HG02981 (cell line): ENCODE measurements at regions not wholly inside any gene's neighbourhood (a gene's known extent, or its start where the extent isn't known, plus 50 kb on each side); places are given as distances from the start of the nearest gene placed in this dataset.

Source experiments
- ATAC-seq: cut with Tn5 transposase; IDR thresholded peaks from one replicate; pipeline ENCODE4 v1.9.1; 2021; ENCODE audit warnings: mild to moderate bottlenecking, moderate library complexity; ENCODE audit not compliant: unreplicated experiment

DNA sequence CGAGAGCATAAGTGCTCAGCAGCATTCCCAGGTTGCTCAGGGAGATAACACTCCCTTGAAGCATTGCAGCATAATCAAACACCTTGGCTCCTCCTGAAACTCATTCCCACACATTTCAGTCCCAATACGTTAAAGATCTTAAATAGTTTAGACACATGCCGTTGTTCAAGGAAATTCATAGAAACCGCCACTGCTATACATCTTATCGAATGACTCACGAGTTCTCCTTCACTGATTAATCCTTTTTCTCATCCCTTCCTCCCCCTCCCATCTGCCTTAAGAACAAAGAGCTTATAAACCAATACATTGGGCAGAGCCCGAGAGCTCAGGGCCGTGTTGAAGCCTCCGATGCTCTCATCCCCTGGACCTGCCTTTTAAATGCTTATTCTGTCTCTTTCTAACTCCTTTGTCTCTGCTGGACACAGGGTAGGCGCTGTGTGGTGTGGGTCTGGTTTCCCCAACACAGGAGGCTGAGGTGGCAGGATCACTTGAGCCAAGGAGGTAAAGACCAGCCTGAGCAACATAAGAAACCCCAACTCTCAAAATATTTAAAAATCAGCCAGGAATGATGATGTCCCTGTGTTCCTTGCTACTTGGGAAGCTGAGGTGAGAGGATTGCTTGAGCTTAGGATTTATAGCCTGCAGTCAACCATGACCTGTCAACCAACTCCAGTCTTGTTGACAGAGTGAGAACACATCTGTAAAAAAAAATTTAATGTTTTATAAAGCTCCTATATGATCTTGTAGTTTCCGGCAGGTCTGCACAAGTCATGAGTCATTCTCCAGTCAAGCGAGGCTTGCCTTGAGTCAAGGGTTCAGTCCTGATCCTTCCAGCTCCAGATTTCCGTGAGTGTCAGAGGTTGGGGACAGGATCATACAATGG, 394.0 kb upstream of the HSFY2 start:
- ATAC-seq: no peak

DNA sequence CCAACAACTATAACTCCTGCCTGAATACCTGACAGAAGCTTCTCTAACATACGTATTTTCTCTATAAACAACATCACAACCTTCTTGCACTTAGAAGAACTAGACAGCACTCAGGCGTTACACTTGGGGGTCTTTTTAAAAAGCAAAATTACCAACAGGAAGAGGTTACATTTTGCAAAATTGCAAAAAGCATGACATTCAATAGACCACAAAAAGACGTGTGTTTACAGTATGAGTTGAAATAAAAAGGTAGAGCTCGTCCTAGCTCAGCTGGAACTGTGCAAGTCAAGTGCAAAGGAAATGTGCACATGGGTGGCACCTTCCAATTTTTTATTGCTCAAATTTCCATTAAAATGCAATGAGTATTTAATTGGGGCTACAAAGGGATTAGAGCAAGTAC, 375.2 kb upstream of the HSFY2 start:
- ATAC-seq: no peak

DNA sequence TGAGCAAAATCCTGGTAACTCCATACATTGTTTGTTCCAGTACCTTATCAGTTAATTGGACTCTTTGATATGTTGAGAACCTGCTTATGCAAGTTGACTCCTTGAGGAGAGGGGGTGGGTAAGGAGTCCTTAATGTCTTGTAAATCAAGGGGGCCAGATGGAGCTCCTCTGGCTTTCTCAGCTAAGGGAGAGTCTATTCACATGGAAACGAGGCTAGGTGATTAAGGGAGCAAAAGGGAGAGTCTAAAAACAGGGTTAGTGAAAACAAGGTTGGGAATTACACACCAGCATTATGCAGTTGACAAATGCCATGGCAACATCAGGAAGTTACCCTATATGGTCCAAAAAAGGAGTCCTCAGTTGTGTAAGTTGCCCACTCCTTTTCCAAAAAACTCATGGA, 372.8 kb upstream of the HSFY2 start:
- ATAC-seq: no peak

DNA sequence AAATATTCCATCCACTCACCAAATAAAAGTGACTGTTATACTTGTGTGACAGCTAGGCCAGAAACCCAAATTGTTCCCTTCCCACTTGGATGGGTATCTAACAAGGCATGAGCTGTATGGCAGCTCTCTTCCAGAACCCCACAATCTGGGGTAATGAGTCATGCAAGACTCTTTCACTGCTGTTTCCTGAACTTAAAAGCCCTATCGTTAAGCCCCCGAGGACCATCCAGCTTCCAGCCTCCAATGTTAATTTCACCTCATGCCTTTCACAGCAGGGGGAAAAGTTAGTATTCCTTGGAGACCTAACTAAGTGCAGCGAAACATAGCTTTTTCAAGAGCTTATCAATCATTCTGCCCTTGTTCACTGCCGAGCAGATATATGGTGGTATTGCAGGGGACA, 368.6 kb upstream of the HSFY2 start:
- ATAC-seq: no peak

DNA sequence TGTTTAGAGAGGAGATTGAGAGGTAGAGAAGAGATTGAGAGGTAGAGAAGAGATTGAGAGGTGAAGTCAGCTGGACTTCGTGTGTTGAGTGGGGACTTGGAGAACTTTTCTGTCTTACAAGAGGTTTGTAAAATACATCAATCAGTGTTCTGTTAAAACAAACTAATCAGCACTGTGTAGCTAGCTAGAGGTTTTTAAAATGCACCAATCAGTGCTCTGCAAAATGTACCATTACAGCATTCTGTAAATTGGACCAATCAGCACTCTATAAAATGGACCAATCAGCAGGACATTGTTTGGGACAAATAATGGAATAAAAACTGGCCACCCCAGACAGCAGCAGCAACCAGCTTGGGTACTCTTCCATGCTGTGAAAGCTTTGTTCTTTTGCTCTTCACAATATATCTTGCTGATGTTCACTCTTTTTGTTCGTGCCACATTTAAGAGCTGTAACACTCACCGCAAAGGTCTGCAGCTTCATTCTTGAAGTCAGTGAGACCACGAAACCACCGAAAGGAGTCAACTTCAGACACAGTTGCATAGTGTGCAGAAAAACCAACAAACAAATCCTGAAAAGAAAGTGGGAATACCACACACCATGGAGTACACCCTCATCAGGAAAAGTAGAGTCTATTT, 366.9 kb upstream of the HSFY2 start:
- no peak for ATAC-seq

DNA sequence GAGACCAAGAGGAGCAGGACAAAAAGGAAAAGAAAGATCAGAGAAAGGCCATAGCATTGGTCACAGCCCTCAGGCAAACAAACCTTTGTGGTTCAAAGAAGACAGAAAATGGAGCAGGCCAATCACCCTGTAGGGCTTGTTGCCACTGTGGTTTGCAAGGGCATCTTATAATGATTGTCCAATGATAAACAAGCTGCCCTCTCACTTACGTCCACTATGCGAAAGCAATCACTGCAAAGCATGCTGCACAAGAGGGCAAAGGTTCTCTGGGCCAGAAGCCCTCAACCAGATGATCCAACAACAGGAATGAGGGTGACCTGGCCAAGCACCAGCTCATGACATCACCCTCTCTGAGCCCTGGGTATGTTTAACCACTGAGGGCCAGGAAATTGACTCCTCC, 360.9 kb upstream of the HSFY2 start:
- no peak for ATAC-seq

DNA sequence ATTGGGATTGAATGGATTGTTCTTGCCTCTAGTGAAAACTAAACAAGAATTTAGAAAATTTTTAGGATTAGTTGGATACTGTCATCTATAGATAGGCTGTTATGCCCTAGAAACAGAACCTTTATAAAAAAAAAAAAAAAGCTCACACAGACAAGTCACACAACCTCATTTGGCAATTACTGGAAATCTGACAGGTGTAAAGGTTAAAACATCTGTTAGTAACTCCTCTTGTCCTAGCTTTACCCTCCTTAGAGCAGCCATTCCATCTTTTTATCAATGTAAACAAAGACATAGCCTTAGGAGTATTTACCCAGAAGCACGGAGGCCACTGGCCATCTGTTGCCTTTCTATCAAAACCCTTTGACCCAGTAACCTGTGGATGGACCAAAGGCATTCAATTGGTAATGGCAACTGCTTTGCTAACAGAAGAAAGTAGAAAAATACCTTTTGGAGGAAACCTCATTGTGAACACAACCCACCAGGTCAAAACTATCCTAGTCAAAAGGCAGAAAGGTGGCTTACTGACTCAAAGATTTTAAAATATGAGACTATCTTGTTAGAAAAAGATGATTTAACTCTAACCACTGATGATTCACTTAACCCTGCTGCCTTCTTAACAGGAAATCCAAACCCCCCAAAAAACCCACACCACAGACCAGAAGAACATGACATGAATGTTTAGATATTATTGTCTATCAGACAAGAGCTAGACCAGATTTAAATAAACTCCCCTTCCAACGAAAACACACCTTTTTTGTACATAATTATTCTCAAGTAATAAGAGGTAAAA, 357.2 kb upstream of the HSFY2 start:
- no peak for ATAC-seq

DNA sequence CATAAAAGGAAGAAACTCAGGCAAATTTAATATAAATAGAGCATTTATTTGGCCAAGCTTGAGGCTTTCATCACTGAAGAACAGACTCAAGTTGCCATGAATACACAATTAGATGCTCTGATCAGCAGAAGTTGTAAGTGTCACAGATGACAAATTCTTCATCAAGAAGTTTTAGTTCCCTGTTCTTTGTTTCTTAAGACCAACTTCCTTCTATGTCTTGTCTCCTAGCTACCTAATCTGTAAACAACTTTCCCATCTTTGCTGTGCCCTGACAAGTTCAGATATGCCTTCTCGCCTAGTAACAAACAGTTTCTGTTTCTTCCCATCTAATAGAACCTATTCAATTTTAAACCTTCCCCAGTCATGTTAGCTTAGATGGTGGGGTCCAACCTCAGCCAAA, 353.4 kb upstream of the HSFY2 start:
- no peak for ATAC-seq

DNA sequence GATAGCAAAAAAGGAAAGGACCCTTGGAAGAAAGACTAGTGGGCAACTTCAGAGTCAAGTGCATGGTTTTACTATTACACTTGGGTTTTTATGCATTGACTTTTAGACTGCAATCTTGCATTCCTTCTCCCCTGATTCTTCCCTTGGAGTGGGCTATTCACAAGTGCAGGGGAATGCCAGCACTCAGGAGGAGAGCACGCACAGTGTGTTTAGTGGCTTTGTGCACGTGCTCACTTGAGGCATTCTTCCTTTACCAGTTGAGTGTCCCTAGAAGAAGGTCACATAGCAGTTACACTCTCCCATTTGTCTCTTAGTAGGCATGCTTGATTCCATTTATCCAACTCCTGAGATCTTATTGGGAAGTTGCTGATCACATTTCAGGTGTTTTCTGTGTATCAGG, 351.1 kb upstream of the HSFY2 start:
- no peak for ATAC-seq

DNA sequence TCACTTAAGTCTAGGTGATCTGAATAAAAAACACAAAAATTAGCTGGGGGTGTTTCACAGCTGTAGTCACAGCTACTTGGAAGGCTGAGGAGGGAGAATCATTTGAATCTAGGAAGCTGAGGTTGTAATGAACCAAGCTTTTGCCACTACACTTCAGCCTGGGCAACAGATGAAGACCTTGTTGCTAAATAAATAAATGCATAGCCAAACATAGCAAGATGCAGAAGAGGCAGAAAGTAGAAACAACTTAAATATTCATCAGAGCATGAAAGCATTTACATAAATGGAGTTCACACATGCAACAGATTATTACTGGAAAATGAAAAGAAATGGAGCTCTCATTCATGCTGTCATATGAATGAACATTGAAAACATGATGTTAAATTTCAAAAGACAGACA, 348.9 kb upstream of the HSFY2 start:
- ATAC-seq: no peak

DNA sequence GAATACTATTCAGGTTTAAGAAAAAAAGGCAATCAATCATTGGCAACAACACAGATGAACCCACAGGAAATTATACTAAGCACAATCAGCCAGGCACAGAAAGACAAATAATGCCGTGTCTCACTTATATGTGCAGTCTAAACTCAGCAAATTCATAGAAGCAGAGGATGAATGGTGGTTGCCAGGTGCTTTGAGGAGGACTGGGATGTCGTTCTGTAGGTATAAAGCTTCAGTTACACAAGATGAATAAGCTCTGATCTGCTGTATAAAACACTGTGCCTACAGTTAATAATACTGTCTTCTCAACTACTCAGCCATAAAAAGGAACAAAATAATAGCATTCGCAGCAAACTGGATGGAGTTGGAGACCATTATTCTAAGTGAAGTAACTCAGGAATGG, 324.8 kb upstream of the HSFY2 start:
- ATAC-seq: no peak

DNA sequence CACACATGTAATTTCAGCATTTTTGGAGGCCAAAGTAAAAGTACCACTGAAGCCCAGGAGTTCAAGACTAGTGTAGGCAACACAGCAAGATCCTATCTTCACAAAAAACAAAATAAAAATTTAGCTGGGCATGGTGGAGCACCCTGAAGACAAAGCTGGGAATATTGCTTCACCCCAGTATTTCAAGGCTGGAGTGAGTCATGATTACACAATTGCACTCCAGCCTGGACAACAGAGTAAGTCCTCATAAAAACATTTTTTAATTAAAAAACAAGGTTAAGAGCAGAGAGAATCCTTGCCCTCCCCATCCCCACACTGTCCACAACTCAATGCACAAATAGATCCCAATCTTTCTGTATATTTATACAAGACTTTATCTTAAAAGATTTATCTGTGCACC, 321.9 kb upstream of the HSFY2 start:
- no peak for ATAC-seq

DNA sequence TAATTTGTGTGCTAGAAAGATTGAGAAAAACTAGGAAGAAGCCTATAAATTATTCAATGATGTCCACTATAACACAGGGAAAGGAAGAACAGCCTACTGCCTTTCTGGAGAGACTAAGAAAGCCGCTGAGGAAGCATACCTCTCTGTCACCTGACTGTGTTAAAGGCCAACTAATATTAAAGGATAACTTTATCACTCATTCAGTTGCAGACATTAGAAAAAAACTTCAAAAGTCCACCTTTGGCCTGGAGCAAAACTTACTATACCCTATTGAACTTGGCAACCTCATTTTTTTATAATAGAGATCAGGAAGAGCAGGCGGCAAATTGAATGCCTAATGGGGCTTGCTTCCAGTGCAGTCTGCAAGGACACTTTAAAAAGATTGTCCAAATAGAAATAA, 309.5 kb upstream of the HSFY2 start:
- ATAC-seq: no peak

DNA sequence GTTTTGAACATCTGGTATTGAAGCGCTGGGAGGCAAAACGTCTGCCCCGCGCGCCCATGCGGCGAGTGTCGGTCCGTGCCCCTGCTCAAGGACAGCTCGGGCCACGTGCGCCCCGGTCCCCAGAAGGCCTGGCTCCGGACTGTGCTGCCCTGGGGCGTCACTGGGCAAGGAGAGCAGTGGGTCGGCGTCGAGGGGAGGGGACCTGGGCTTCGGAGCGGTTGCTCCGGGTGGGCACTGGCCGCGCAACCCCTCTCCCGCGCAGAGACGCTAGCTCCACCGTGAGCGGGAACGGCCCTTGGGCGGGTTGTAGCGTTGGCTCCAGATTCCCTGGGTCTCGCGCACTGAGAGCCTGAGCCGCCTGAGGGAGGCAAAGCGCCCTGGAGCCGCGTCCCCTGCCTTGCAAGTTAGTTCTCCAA, 304.2 kb upstream of the HSFY2 start:
- ATAC-seq: no peak

DNA sequence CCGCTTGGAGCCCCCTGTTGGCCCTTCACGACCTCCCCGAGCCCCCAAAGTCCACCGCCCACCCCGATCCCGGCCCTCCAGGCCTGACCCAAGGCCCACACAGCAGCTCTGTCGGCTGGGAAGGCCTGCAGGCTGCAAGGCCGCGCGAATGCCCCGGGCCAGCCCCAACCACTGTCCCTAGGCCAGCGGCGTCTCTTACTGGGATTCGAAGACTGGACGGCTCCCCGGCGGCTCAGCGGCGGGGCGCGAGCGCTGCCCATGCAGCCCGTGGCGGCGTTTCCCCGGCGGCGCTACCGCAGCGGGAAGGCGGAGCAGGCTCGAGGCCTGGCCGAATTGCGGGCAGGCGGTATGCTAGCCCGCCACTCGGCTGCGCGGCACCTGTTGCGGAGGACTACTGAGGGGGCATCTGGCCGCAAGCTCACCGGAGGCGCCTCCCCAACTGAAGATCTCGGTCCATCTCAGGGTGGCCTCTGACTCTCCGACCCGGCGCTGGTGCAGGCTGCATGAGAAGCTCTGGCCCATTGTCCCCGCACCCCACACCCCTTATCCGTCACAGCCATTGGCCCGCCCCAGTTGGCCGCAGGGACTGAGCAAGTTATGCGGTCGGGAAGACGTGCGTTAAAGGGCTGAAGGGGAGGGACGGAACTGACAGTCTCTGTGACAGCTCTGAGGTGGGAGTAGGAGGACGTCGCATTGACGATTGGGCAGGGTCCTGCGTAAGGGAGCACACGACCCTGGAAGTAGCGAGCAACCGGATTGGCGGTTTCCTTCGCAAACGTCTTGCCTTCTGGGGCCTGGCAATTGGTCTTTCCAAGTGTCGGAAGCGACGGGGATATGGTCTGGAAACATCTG, 303.5 kb upstream of the HSFY2 start:
- ATAC-seq: no peak

DNA sequence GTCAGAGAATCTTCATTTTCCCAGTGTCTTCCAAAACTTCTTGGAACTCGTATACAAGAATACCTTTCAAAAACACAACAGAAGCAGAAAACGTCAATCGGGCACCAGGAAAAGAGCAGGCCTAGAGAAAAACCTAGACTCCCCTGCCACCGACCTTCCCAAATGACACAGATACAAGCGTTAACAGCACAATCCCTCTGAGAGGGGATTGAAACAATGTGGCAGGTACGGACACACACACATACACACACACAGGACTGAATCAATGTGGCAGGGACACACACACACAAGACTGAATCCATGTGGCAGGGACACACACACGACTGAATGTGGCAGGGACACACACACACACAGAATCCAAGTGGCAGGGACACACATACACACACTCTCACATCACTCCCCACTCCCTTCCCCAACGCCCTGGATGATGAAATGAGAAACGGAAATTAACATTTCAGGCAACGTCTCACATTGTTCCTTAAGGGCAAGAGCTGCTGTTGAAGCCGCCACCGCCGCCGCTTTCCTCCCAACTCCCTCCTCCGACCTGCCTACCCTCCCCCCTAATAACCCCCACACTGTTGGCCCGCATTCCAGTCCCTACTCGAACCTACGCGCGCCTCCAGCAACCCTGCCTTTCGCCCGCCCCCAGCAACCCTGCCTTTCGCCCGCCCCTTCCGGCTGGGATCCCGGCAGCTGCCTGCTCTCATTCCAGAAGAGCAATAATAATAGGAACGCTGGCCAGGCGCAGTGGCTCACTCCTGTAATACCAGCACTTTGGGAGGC, 302.1 kb upstream of the HSFY2 start:
- ATAC-seq: no peak

DNA sequence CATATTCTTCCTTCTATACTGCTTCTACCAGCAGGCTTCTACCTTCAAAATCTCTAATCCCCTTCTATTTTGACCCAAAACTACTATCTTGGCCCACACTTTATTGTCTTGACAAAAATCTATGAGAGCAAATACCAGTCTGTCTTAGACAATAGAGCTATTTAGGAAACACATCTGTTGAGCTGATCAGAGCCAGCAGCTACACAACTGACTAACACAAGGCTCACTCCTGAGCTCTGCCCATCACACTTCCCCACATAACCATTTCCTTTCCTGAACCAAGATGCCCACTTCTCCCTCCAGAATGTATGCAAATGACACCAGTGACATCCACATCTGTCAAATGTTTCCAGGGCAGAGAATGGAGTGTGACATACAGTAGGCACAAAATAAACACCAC, 293.9 kb upstream of the HSFY2 start:
- ATAC-seq: no peak

DNA sequence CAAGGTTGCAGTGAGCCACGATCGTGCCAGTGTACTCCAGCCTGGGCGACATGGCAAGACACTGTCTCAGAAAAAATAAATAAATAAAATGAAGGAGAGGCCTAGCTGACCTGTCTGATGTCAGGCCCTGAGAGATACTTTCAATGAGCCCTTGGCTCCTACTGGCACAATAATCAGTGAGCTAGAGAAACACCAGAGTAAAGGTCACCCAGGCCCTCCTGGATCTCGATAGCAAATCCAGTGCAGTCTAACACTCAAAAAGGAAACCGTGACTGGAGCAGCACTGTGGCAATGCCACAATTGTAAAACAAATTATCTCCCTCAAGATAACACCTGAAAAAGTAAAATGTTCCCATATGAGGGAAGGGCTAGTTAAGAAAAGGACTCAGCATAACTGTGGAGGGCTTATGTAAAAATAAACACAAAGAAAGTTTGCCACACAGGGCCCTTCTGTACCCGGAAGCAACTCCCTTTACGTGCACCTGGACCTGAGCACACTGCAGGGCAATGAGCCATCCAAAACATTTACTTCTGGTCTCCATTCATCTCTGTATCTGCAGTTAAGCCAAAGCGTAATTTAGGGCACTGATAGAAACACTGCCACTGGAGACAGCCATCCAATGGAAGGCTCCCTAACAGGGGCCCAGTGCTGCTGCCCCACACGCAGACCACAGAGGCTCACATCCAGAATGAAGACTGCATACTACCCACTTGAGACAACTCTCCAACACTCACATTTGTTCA, 293.1 kb upstream of the HSFY2 start:
- no peak for ATAC-seq

DNA sequence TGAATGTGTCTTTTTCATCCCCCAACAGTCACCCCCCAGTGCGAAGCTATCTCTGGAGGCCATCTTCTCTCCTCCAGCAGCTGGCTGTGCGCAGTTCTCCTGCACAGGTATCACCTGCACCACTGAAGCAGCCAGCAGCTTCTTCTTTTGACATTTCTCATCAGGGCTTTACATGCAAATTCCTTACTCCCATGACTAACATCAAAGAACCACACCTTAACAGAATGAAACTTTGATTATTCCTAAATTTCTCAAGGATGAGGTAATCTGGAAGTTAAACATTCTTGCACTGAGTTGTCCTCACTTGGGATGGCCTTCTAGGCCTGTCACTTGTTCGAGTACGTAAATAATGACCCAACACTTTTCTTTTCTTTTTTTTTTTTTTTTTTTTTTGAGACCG, 291.6 kb upstream of the HSFY2 start:
- ATAC-seq: no peak
